Fibroblast of lung (primary cell): ENCODE measurements at regions not wholly inside any gene's neighbourhood (a gene's known extent, or its start where the extent isn't known, plus 50 kb on each side); places are given as distances from the start of the nearest gene placed in this dataset.

ENCODE experiments used
- CTCF ChIP-seq, 2 donors: IDR thresholded peaks in 1 of 2; conservative IDR thresholded peaks in 1 of 2; 1 replicate in 1 of 2; 2 replicates in 1 of 2; pipeline ENCODE4 v1.5.1; 2011 to 2012; ENCODE audit warnings: low read length in 2 of 2, control low read depth in 1 of 2, inconsistent platforms in 1 of 2, low read depth in 1 of 2, mild to moderate bottlenecking in 1 of 2
- EZH2 ChIP-seq: IDR thresholded peaks from 2 replicates; pipeline ENCODE4 v1.5.1; 2012; ENCODE audit warnings: low read length, control low read depth, mild to moderate bottlenecking; ENCODE audit errors: missing control alignments

- TF ChIP-seq CTCF (conservative IDR thresholded peaks at IDR 0.05 in 1 of 2, IDR thresholded peaks at IDR 0.05 in 1 of 2; ENCODE audit: low read depth in 1 of 2, low read length in 2 of 2), result no peak
- no peak for TF ChIP-seq EZH2
These were observed 619.7 kb downstream of the HACE1 start for GRCh38 chr6:104239971-104240370.
